ENCODE measurements at regions not wholly inside any gene's neighbourhood (a gene's known extent, or its start where the extent isn't known, plus 50 kb on each side); places are given as distances from the start of the nearest gene placed in this dataset.

- Histone ChIP-seq H3K4me1 (ENCODE audit: low read length) (no peaks in the 10 kb centered on the region; the same call in 1 of the 2 replicates), H4K20me1 (ENCODE audit: insufficient read depth, low read depth, low read length) (no peaks in the 10 kb centered on the region), H3K79me2 (ENCODE audit: low read length) (no peaks in the 10 kb centered on the region), H3K9me3 (ENCODE audit: low read length) (no peaks in the 10 kb centered on the region), H3K9ac (ENCODE audit: low read length) (no peak overlapping the region), H2AFZ (ENCODE audit: low read length) (no peak overlapping the region), H3K27me3 (ENCODE audit: low read length) (no peaks in the 10 kb centered on the region), H3K36me3 (ENCODE audit: insufficient read depth, low read length) (no peaks in the 10 kb centered on the region), H3K9me2 (replicated peaks; ENCODE audit: insufficient read depth, low read length) (no peaks in the 10 kb centered on the region), H3K4me2 (ENCODE audit: low read depth, low read length, poor library complexity, severe bottlenecking) (no peak overlapping the region), H3K4me3 (ENCODE audit: low read length) (no peak overlapping the region), H3K27ac (ENCODE audit: low read length) (no peak overlapping the region)
- no peak for DNase-seq
These were observed 51.5 kb upstream of the C1orf53 start for GRCh38 chr1:197850918-197851317.

- H3K9ac ChIP-seq (ENCODE audit: low read length), result no peak overlapping the region
- no peaks in the 10 kb centered on the region for H3K79me2 ChIP-seq (ENCODE audit: low read length)
- no peaks in the 10 kb centered on the region; the same call in 1 of the 2 replicates for H3K4me1 ChIP-seq (ENCODE audit: low read length)
- H3K27me3 ChIP-seq (ENCODE audit: low read length), result no peaks in the 10 kb centered on the region
- H3K9me2 ChIP-seq (replicated peaks; ENCODE audit: insufficient read depth, low read length), result no peaks in the 10 kb centered on the region
- no peaks in the 10 kb centered on the region for H4K20me1 ChIP-seq (ENCODE audit: insufficient read depth, low read depth, low read length)
- H3K27ac ChIP-seq (ENCODE audit: low read length), result no peak overlapping the region
- DNase-seq, result no peak
- no peaks in the 10 kb centered on the region for H3K9me3 ChIP-seq (ENCODE audit: low read length)
- no peak overlapping the region for H3K4me2 ChIP-seq (ENCODE audit: low read depth, low read length, poor library complexity, severe bottlenecking)
- H2AFZ ChIP-seq (ENCODE audit: low read length), result no peak overlapping the region
- no peaks in the 10 kb centered on the region for H3K36me3 ChIP-seq (ENCODE audit: insufficient read depth, low read length)
- no peak overlapping the region for H3K4me3 ChIP-seq (ENCODE audit: low read length)
These were observed 52.4 kb upstream of the C1orf53 start for GRCh38 chr1:197850042-197850441.

- Histone ChIP-seq H3K27ac (ENCODE audit: low read length) (no peak overlapping the region), H3K4me1 (ENCODE audit: low read length) (no peaks in the 10 kb centered on the region; the same call in 1 of the 2 replicates), H3K27me3 (ENCODE audit: low read length) (no peaks in the 10 kb centered on the region), H3K79me2 (ENCODE audit: low read length) (no peaks in the 10 kb centered on the region), H3K36me3 (ENCODE audit: insufficient read depth, low read length) (no peaks in the 10 kb centered on the region), H3K4me3 (ENCODE audit: low read length) (no peak overlapping the region), H3K4me2 (ENCODE audit: low read depth, low read length, poor library complexity, severe bottlenecking) (no peak overlapping the region), H4K20me1 (ENCODE audit: insufficient read depth, low read depth, low read length) (no peaks in the 10 kb centered on the region), H2AFZ (ENCODE audit: low read length) (no peak overlapping the region), H3K9ac (ENCODE audit: low read length) (no peak overlapping the region), H3K9me3 (ENCODE audit: low read length) (no peaks in the 10 kb centered on the region), H3K9me2 (replicated peaks; ENCODE audit: insufficient read depth, low read length) (no peaks in the 10 kb centered on the region)
- DNase-seq, result no peak
These were observed 54.1 kb upstream of the C1orf53 start for GRCh38 chr1:197848350-197848749.

- H3K9me2 ChIP-seq (replicated peaks; ENCODE audit: insufficient read depth, low read length), result no peaks in the 10 kb centered on the region
- H3K4me2 ChIP-seq (ENCODE audit: low read depth, low read length, poor library complexity, severe bottlenecking), result no peak overlapping the region
- no peaks in the 10 kb centered on the region for H3K4me1 ChIP-seq (ENCODE audit: low read length)
- H2AFZ ChIP-seq (ENCODE audit: low read length), result no peak overlapping the region
- no peak for DNase-seq
- H3K27ac ChIP-seq (ENCODE audit: low read length), result no peak overlapping the region
- H4K20me1 ChIP-seq (ENCODE audit: insufficient read depth, low read depth, low read length), result no peaks in the 10 kb centered on the region
- no peaks in the 10 kb centered on the region for H3K36me3 ChIP-seq (ENCODE audit: insufficient read depth, low read length)
- H3K9ac ChIP-seq (ENCODE audit: low read length), result no peak overlapping the region
- no peak overlapping the region for H3K4me3 ChIP-seq (ENCODE audit: low read length)
- no peaks in the 10 kb centered on the region for H3K27me3 ChIP-seq (ENCODE audit: low read length)
- no peaks in the 10 kb centered on the region for H3K79me2 ChIP-seq (ENCODE audit: low read length)
- H3K9me3 ChIP-seq (ENCODE audit: low read length), result no peaks in the 10 kb centered on the region
These were observed 56.5 kb upstream of the C1orf53 start for GRCh38 chr1:197845886-197846285.

- H3K36me3 ChIP-seq (ENCODE audit: insufficient read depth, low read length), result no peaks in the 10 kb centered on the region
- no peak overlapping the region for H3K27ac ChIP-seq (ENCODE audit: low read length)
- H3K27me3 ChIP-seq (ENCODE audit: low read length), result no peaks in the 10 kb centered on the region
- H3K4me1 ChIP-seq (ENCODE audit: low read length), result no peaks in the 10 kb centered on the region
- no peak overlapping the region for H2AFZ ChIP-seq (ENCODE audit: low read length)
- H3K9me2 ChIP-seq (replicated peaks; ENCODE audit: insufficient read depth, low read length), result no peaks in the 10 kb centered on the region
- H3K9me3 ChIP-seq (ENCODE audit: low read length), result no peaks in the 10 kb centered on the region
- H3K4me2 ChIP-seq (ENCODE audit: low read depth, low read length, poor library complexity, severe bottlenecking), result no peak overlapping the region
- H3K4me3 ChIP-seq (ENCODE audit: low read length), result no peak overlapping the region
- no peaks in the 10 kb centered on the region for H4K20me1 ChIP-seq (ENCODE audit: insufficient read depth, low read depth, low read length)
- no peaks in the 10 kb centered on the region for H3K79me2 ChIP-seq (ENCODE audit: low read length)
- H3K9ac ChIP-seq (ENCODE audit: low read length), result no peak overlapping the region
- no peak for DNase-seq
These were observed 57.8 kb upstream of the C1orf53 start for GRCh38 chr1:197844651-197845050.

- H4K20me1 ChIP-seq (ENCODE audit: insufficient read depth, low read depth, low read length), result no peaks in the 10 kb centered on the region
- H3K27me3 ChIP-seq (ENCODE audit: low read length), result no peaks in the 10 kb centered on the region
- H3K4me3 ChIP-seq (ENCODE audit: low read length), result no peak overlapping the region
- no peak overlapping the region for H2AFZ ChIP-seq (ENCODE audit: low read length)
- H3K9me3 ChIP-seq (ENCODE audit: low read length), result no peaks in the 10 kb centered on the region
- H3K79me2 ChIP-seq (ENCODE audit: low read length), result no peaks in the 10 kb centered on the region
- H3K27ac ChIP-seq (ENCODE audit: low read length), result no peak overlapping the region
- no peak overlapping the region for H3K4me2 ChIP-seq (ENCODE audit: low read depth, low read length, poor library complexity, severe bottlenecking)
- no peaks in the 10 kb centered on the region for H3K4me1 ChIP-seq (ENCODE audit: low read length)
- DNase-seq, result no peak
- H3K9ac ChIP-seq (ENCODE audit: low read length), result no peak overlapping the region
- no peaks in the 10 kb centered on the region for H3K9me2 ChIP-seq (replicated peaks; ENCODE audit: insufficient read depth, low read length)
- no peaks in the 10 kb centered on the region for H3K36me3 ChIP-seq (ENCODE audit: insufficient read depth, low read length)
These were observed 59.0 kb upstream of the C1orf53 start for GRCh38 chr1:197843401-197843800.

GRCh38 chr1:197842646-197843045, 59.8 kb upstream of the C1orf53 start:
- Histone ChIP-seq H3K4me1 (ENCODE audit: low read length) (no peaks in the 10 kb centered on the region), H2AFZ (ENCODE audit: low read length) (no peak overlapping the region), H3K4me3 (ENCODE audit: low read length) (no peak overlapping the region), H3K9ac (ENCODE audit: low read length) (no peak overlapping the region), H3K36me3 (ENCODE audit: insufficient read depth, low read length) (no peaks in the 10 kb centered on the region), H3K4me2 (ENCODE audit: low read depth, low read length, poor library complexity, severe bottlenecking) (no peak overlapping the region), H3K79me2 (ENCODE audit: low read length) (no peaks in the 10 kb centered on the region), H3K27ac (ENCODE audit: low read length) (no peak overlapping the region), H3K9me2 (replicated peaks; ENCODE audit: insufficient read depth, low read length) (no peaks in the 10 kb centered on the region), H3K9me3 (ENCODE audit: low read length) (no peaks in the 10 kb centered on the region), H3K27me3 (ENCODE audit: low read length) (no peaks in the 10 kb centered on the region), H4K20me1 (ENCODE audit: insufficient read depth, low read depth, low read length) (no peaks in the 10 kb centered on the region)
- DNase-seq, result no peak

- Histone ChIP-seq H3K4me3 (ENCODE audit: low read length) (no peak overlapping the region), H3K9me3 (ENCODE audit: low read length) (no peaks in the 10 kb centered on the region), H3K9me2 (replicated peaks; ENCODE audit: insufficient read depth, low read length) (no peaks in the 10 kb centered on the region), H3K36me3 (ENCODE audit: insufficient read depth, low read length) (no peaks in the 10 kb centered on the region), H4K20me1 (ENCODE audit: insufficient read depth, low read depth, low read length) (no peaks in the 10 kb centered on the region), H3K4me1 (ENCODE audit: low read length) (no peaks in the 10 kb centered on the region), H3K27me3 (ENCODE audit: low read length) (no peaks in the 10 kb centered on the region), H3K4me2 (ENCODE audit: low read depth, low read length, poor library complexity, severe bottlenecking) (no peak overlapping the region), H3K9ac (ENCODE audit: low read length) (no peak overlapping the region), H3K27ac (ENCODE audit: low read length) (no peak overlapping the region), H2AFZ (ENCODE audit: low read length) (no peak overlapping the region), H3K79me2 (ENCODE audit: low read length) (no peaks in the 10 kb centered on the region)
- no peak for DNase-seq
These were observed 60.4 kb upstream of the C1orf53 start for GRCh38 chr1:197841883-197842553.

Measured in Karpas-422 (cell line).